HCT116 (cell line): ENCODE measurements at regions not wholly inside any gene's neighbourhood (a gene's known extent, or its start where the extent isn't known, plus 50 kb on each side); places are given as distances from the start of the nearest gene placed in this dataset.
A peak's percentile ranks its signal among the peaks of the same experiment; 100 is the strongest.

Experiments used
- ATAC-seq: fragments of 200-7000 bp; cut with Tn5 transposase; 2 replicates; pipeline ENCODE4 v1.9.1; 2020; ENCODE audit warnings: mild to moderate bottlenecking, moderate library complexity
- BruUV-seq: library from RNA; stranded (reverse); fragments of 400-500 nt; replicated peaks from 2 replicates; lab custom pipeline; 2021; lab: Mats Ljungman, UMichigan
- CTCF ChIA-PET: fragments of 300-600 bp; sonication (Branson Sonifier 250); formaldehyde crosslinking; loops from one replicate; lab custom pipeline; 2021; ENCODE audit warnings: antibody characterized with exemption; lab: Charles Lee
- POLR2A ChIA-PET: fragments of 300-600, 350-600 bp; sonication (Branson Sonifier 250); formaldehyde crosslinking; loops from one replicate; lab custom pipeline; 2021; ENCODE audit warnings: antibody characterized with exemption; lab: Charles Lee
- RAD21 ChIA-PET, 2 experiments: fragments of 300-600 bp; sonication (Branson Sonifier 250); formaldehyde crosslinking; loops; one replicate each; lab custom pipeline; 2023; ENCODE audit warnings: low total read pairs in 2 of 2; ENCODE audit not compliant: uncharacterized antibody in 2 of 2, unreplicated experiment in 2 of 2, low non-redundant PET in 1 of 2; lab: Charles Lee
- DNase-seq: peaks from one replicate; pipeline ENCODE4 v3.0.0-alpha.2; 2010; ENCODE audit warnings: low read depth, low spot score
- H2AFZ ChIP-seq: fragments of 200-600 bp; shearing (Covaris generic), sonication (generic); 2 replicates; pipeline ENCODE4 v1.6.1; 2017; ENCODE audit warnings: low read depth, mixed run types, mixed read lengths, antibody characterized with exemption, low read length; ENCODE audit not compliant: poor library complexity, severe bottlenecking
- H3K27ac ChIP-seq: 2 replicates; pipeline ENCODE4 v1.5.1; 2012; ENCODE audit warnings: low read depth, low read length
- H3K27me3 ChIP-seq: fragments of 200-600 bp; sonication (generic); 2 replicates; pipeline ENCODE4 v1.6.1; 2016; ENCODE audit warnings: mixed run types, low read length, mixed read lengths; ENCODE audit not compliant: insufficient read depth
- H3K36me3 ChIP-seq, 2 experiments: fragments of 200-500 bp in 1 of 2; fragments of 200-600 bp in 1 of 2; sonication (Bioruptor generic) in 1 of 2; sonication (generic) in 1 of 2; 2 replicates each; pipeline versions ENCODE4 v1.5.1 to v1.6.1; 2014 to 2016; ENCODE audit warnings: low read length in 2 of 2, inconsistent platforms in 1 of 2, mixed read lengths in 1 of 2, mixed run types in 1 of 2; ENCODE audit not compliant: insufficient read depth in 2 of 2, control insufficient read depth in 1 of 2
- H3K4me1 ChIP-seq, 2 experiments: fragments of 200-600 bp in 1 of 2; sonication (generic) in 1 of 2; 2 replicates each; pipeline versions ENCODE4 v1.5.1 to v1.6.1; 2012 to 2017; ENCODE audit warnings: low read length in 2 of 2, inconsistent platforms in 1 of 2, mild to moderate bottlenecking in 1 of 2, mixed read lengths in 1 of 2, mixed run types in 1 of 2, moderate library complexity in 1 of 2; ENCODE audit not compliant: insufficient read depth in 2 of 2, control insufficient read depth in 1 of 2
- H3K4me2 ChIP-seq: fragments of 200-600 bp; sonication (generic); 2 replicates; pipeline ENCODE4 v1.6.1; 2017; ENCODE audit warnings: mixed run types, low read length, mixed read lengths
- H3K4me3 ChIP-seq, 2 experiments: fragments of 200-600 bp in 1 of 2; sonication (generic) in 1 of 2; replicated peaks in 1 of 2; 2 replicates each; pipeline ENCODE4 v1.5.1; 2011 to 2016; ENCODE audit warnings: low read length in 2 of 2, control low read depth in 1 of 2, low read depth in 1 of 2, mild to moderate bottlenecking in 1 of 2, mixed read lengths in 1 of 2, mixed run types in 1 of 2
- H3K79me2 ChIP-seq: fragments of 200-600 bp; sonication (generic); 2 replicates; pipeline ENCODE4 v1.6.1; 2017; ENCODE audit warnings: mild to moderate bottlenecking, mixed run types, low read length, moderate library complexity, mixed read lengths; ENCODE audit not compliant: insufficient read depth
- H3K9ac ChIP-seq: fragments of 200-600 bp; sonication (generic); 2 replicates; pipeline ENCODE4 v1.6.1; 2016; ENCODE audit warnings: low read length, mixed read lengths
- H3K9me2 ChIP-seq: fragments of 200-600 bp; sonication (generic), shearing (Covaris generic); 2 replicates; pipeline ENCODE4 v1.6.1; 2017; ENCODE audit warnings: mixed run types, mild to moderate bottlenecking, moderate library complexity; ENCODE audit not compliant: insufficient read depth
- H3K9me3 ChIP-seq, 2 experiments: fragments of 200-500 bp in 1 of 2; fragments of 200-600 bp in 1 of 2; sonication (Bioruptor generic) in 1 of 2; sonication (generic) in 1 of 2; 2 replicates each; pipeline ENCODE4 v1.6.1; 2014 to 2017; ENCODE audit warnings: low read length in 2 of 2, mixed read lengths in 2 of 2, inconsistent platforms in 1 of 2, low read depth in 1 of 2, mild to moderate bottlenecking in 1 of 2, mixed run types in 1 of 2, moderate library complexity in 1 of 2; ENCODE audit not compliant: control insufficient read depth in 1 of 2, insufficient read depth in 1 of 2
- H4K20me1 ChIP-seq: fragments of 200-600 bp; sonication (generic), shearing (Covaris generic); 2 replicates; pipeline ENCODE4 v1.6.1; 2017; ENCODE audit warnings: mixed run types, mild to moderate bottlenecking, moderate library complexity; ENCODE audit not compliant: insufficient read depth
- ATF3 ChIP-seq: IDR thresholded peaks from 2 replicates; pipeline ENCODE4 v1.6.1; 2012
- FOSL1 ChIP-seq: IDR thresholded peaks from 2 replicates; pipeline ENCODE4 v1.6.1; 2012; ENCODE audit warnings: low read depth
- RAD21 ChIP-seq: IDR thresholded peaks from 2 replicates; pipeline ENCODE4 v1.6.1; 2012; ENCODE audit warnings: low read depth, mild to moderate bottlenecking
- SRF ChIP-seq: IDR thresholded peaks from 2 replicates; pipeline ENCODE4 v1.6.1; 2012; ENCODE audit warnings: low read depth
- YY1 ChIP-seq: IDR thresholded peaks from 2 replicates; pipeline ENCODE4 v1.6.1; 2011; ENCODE audit warnings: low read length, low read depth, moderate library complexity, mild to moderate bottlenecking; ENCODE audit not compliant: insufficient replicate concordance; ENCODE audit errors: extremely low read depth
- ZFX ChIP-seq: fragments of 450-650 bp; IDR thresholded peaks from 2 replicates; pipeline ENCODE4 v1.6.1; 2017
- intact Hi-C: fragments of 100-400 bp; cut with micrococcal nuclease; formaldehyde crosslinking; loops from 2 replicates; pipeline ENCODE4 v1.10.0; 2022
- TF ChIP-seq, protein P1 (sequence below): IDR thresholded peaks from 2 replicates; pipeline ENCODE4 v1.6.1; 2012

GRCh38 chr1:10890491-10891071 lies 94.1 kb upstream of the CASZ1 start:
- DNase-seq, result no peak
- Histone ChIP-seq H3K9ac (no peak overlapping the region), H3K79me2 (no peaks in the 10 kb centered on the region), H3K9me3 (no peaks in the 10 kb centered on the region)
- RAD21 ChIA-PET, result no interaction called here
- BruUV-seq, result no TSS peak
- no peak for TF ChIP-seq FOSL1
- TF ChIP-seq YY1, result no peak
- TF ChIP-seq SRF, result no peak
- TF ChIP-seq RAD21, result no peak
- no peak for TF ChIP-seq ATF3
- TF ChIP-seq, protein P1, sequence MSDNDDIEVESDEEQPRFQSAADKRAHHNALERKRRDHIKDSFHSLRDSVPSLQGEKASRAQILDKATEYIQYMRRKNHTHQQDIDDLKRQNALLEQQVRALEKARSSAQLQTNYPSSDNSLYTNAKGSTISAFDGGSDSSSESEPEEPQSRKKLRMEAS, result no peak
- no peak for TF ChIP-seq ZFX
- TF ChIP-seq, all 23 proteins: peak for 0
- H2AFZ ChIP-seq, result no peak overlapping the region
- no peak overlapping the region for H3K4me3 ChIP-seq
- H3K4me2 ChIP-seq, result peak overlapping the region; percentile 21; the same call in 1 of the 2 replicates
- intact Hi-C loops, result no loop called here
- H3K4me1 ChIP-seq, result peaks cover 4 to 11% of the 10 kb centered on the region in 2 experiments
- no peaks in the 10 kb centered on the region for H4K20me1 ChIP-seq
- H3K36me3 ChIP-seq, result no peaks in the 10 kb centered on the region
- H3K27me3 ChIP-seq, result no peaks in the 10 kb centered on the region
- ATAC-seq, result peak; percentile 27; the same call in 1 of the 2 replicates
- POLR2A ChIA-PET, result interaction anchor here (1.2 kb wide), 1 partner anchor 10 kb away, joined by 4 read pairs; no protein-coding TSS in a partner anchor
- H3K9me2 ChIP-seq, result no peaks in the 10 kb centered on the region
- H3K27ac ChIP-seq, result no peak overlapping the region
- CTCF ChIA-PET, result no interaction called here

- TF ChIP-seq ZFX, result no peak
- Histone ChIP-seq H3K9ac (no peak overlapping the region), H3K4me3 (no peak overlapping the region), H3K27ac (no peak overlapping the region), H3K79me2 (no peaks in the 10 kb centered on the region), H3K27me3 (no peaks in the 10 kb centered on the region), H3K9me3 (no peaks in the 10 kb centered on the region), H2AFZ (no peak overlapping the region), H3K9me2 (no peaks in the 10 kb centered on the region), H4K20me1 (no peaks in the 10 kb centered on the region), H3K4me2 (peak overlapping the region; percentile 21; the same call in 1 of the 2 replicates), H3K36me3 (no peaks in the 10 kb centered on the region), H3K4me1 (peaks cover 4 to 11% of the 10 kb centered on the region in 2 experiments)
- ChIA-PET RAD21 (no interaction called here), CTCF (no interaction called here), POLR2A (interaction anchor here (1.2 kb wide), 1 partner anchor 10 kb away, joined by 4 read pairs; no protein-coding TSS in a partner anchor)
- no TSS peak for BruUV-seq
- intact Hi-C loops, result no loop called here
- no peak; the same call in 1 of the 2 replicates for ATAC-seq
- DNase-seq, result no peak
These were observed 94.6 kb upstream of the CASZ1 start for GRCh38 chr1:10891091-10891490.
